WTC11 (cell line): ENCODE measurements at regions not wholly inside any gene's neighbourhood (a gene's known extent, or its start where the extent isn't known, plus 50 kb on each side); places are given as distances from the start of the nearest gene placed in this dataset.

Source experiments
- ATAC-seq: fragments of 200-7000 bp; cut with Tn5 transposase; 2 replicates; pipeline ENCODE4 v1.10.0; 2021; ENCODE audit warnings: mild to moderate bottlenecking, moderate library complexity
- CTCF ChIA-PET: fragments of 300-600 bp; sonication (Branson Sonifier 250); formaldehyde crosslinking; loops from one replicate; lab custom pipeline; 2021; ENCODE audit warnings: antibody characterized with exemption; lab: Charles Lee
- POLR2A ChIA-PET: fragments of 350-600 bp; sonication (Branson Sonifier 250); formaldehyde crosslinking; loops from one replicate; lab custom pipeline; 2021; ENCODE audit warnings: antibody characterized with exemption; lab: Charles Lee
- DNase-seq: peaks from one replicate; pipeline ENCODE4 v3.0.0; 2021; ENCODE audit warnings: low spot score
- H3K27ac Mint-ChIP-seq: 2 replicates; pipeline ENCODE4 v1.8.0; 2021; ENCODE audit warnings: mixed read lengths
- H3K27me3 Mint-ChIP-seq: 2 replicates; pipeline ENCODE4 v1.8.0; 2021; ENCODE audit warnings: low read depth, mild to moderate bottlenecking, moderate library complexity, mixed read lengths
- H3K36me3 Mint-ChIP-seq: 2 replicates; pipeline ENCODE4 v1.8.0; 2021; ENCODE audit warnings: mixed read lengths
- H3K4me1 Mint-ChIP-seq: 2 replicates; pipeline ENCODE4 v1.8.0; 2022; ENCODE audit warnings: mixed read lengths
- H3K4me3 Mint-ChIP-seq: 2 replicates; pipeline ENCODE4 v1.8.0; 2021; ENCODE audit warnings: mild to moderate bottlenecking, moderate library complexity, mixed read lengths
- H3K9me3 Mint-ChIP-seq: 2 replicates; pipeline ENCODE4 v1.8.0; 2021; ENCODE audit warnings: mixed read lengths
- AR ChIP-seq: fragments of 250-450 bp; sonication (Bioruptor Pico); IDR thresholded peaks from 2 replicates; pipeline ENCODE4 v1.9.0; 2021; ENCODE audit warnings: mild to moderate bottlenecking
- ATF1 ChIP-seq: sonication (generic); formaldehyde crosslinking; IDR thresholded peaks from 2 replicates; pipeline ENCODE4 v1.8.1; 2023; ENCODE audit warnings: mild to moderate bottlenecking, moderate library complexity, missing genetic modification reagents
- CDX4 ChIP-seq: fragments of 250-450 bp; sonication (Bioruptor Pico); IDR thresholded peaks from 2 replicates; pipeline ENCODE4 v1.9.0; 2021; ENCODE audit warnings: moderate library complexity, mild to moderate bottlenecking, inconsistent platforms, borderline replicate concordance
- E2F5 ChIP-seq: sonication (generic); formaldehyde crosslinking; IDR thresholded peaks from 2 replicates; pipeline ENCODE4 v1.8.1; 2022; ENCODE audit warnings: mild to moderate bottlenecking, moderate library complexity, missing genetic modification reagents
- ESRRA ChIP-seq: sonication (generic); formaldehyde crosslinking; IDR thresholded peaks from 2 replicates; pipeline ENCODE4 v1.8.1; 2022; ENCODE audit warnings: mild to moderate bottlenecking, missing genetic modification reagents, borderline replicate concordance
- FOXP1 ChIP-seq: sonication (generic); formaldehyde crosslinking; IDR thresholded peaks from 2 replicates; pipeline ENCODE4 v1.8.0; 2022; ENCODE audit warnings: missing genetic modification reagents, mild to moderate bottlenecking, moderate library complexity, borderline replicate concordance
- GRHL2 ChIP-seq: fragments of 250-450 bp; sonication (Bioruptor Pico); IDR thresholded peaks from 2 replicates; pipeline ENCODE4 v1.8.0; 2022; ENCODE audit warnings: mild to moderate bottlenecking, moderate library complexity; ENCODE audit not compliant: insufficient replicate concordance, severe bottlenecking
- JAZF1 ChIP-seq: fragments of 250-450 bp; sonication (Bioruptor Pico); IDR thresholded peaks from 2 replicates; pipeline ENCODE4 v1.9.0; 2021; ENCODE audit warnings: moderate library complexity, mild to moderate bottlenecking, inconsistent platforms
- MLX ChIP-seq: sonication (generic); formaldehyde crosslinking; IDR thresholded peaks from 2 replicates; pipeline ENCODE4 v1.8.1; 2023; ENCODE audit warnings: mild to moderate bottlenecking, missing genetic modification reagents, moderate library complexity
- NFYB ChIP-seq: sonication (generic); formaldehyde crosslinking; conservative IDR thresholded peaks from 2 replicates; pipeline ENCODE4 v1.8.0; 2022; ENCODE audit warnings: low read depth, missing genetic modification reagents
- NR2C2 ChIP-seq: sonication (generic); formaldehyde crosslinking; IDR thresholded peaks from 2 replicates; pipeline ENCODE4 v1.8.0; 2022; ENCODE audit warnings: mild to moderate bottlenecking, missing genetic modification reagents
- RELA ChIP-seq: sonication (generic); formaldehyde crosslinking; IDR thresholded peaks from 2 replicates; pipeline ENCODE4 v1.8.1; 2022; ENCODE audit warnings: missing genetic modification reagents, mild to moderate bottlenecking, borderline replicate concordance
- SMAD3 ChIP-seq: sonication (generic); formaldehyde crosslinking; IDR thresholded peaks from 2 replicates; pipeline ENCODE4 v1.8.0; 2022; ENCODE audit warnings: missing genetic modification reagents, mild to moderate bottlenecking, borderline replicate concordance
- SMAD4 ChIP-seq: sonication (generic); formaldehyde crosslinking; IDR thresholded peaks from 2 replicates; pipeline ENCODE4 v1.8.0; 2022; ENCODE audit warnings: mild to moderate bottlenecking, missing genetic modification reagents
- SOX15 ChIP-seq: fragments of 250-450 bp; sonication (Bioruptor Pico); IDR thresholded peaks from 2 replicates; pipeline ENCODE4 v1.9.0; 2021; ENCODE audit warnings: mild to moderate bottlenecking
- SP1 ChIP-seq: sonication (generic); formaldehyde crosslinking; conservative IDR thresholded peaks from 2 replicates; pipeline ENCODE4 v1.8.1; 2022; ENCODE audit warnings: missing genetic modification reagents
- TCF7 ChIP-seq: sonication (generic); formaldehyde crosslinking; IDR thresholded peaks from 2 replicates; pipeline ENCODE4 v1.8.0; 2022; ENCODE audit warnings: mild to moderate bottlenecking, low read depth, missing genetic modification reagents, moderate library complexity
- TEAD4 ChIP-seq: sonication (generic); formaldehyde crosslinking; IDR thresholded peaks from 2 replicates; pipeline ENCODE4 v1.8.0; 2022; ENCODE audit warnings: mild to moderate bottlenecking, missing genetic modification reagents
- TP53 ChIP-seq: sonication (generic); formaldehyde crosslinking; IDR thresholded peaks from 2 replicates; pipeline ENCODE4 v1.8.1; 2023; ENCODE audit warnings: mild to moderate bottlenecking, missing genetic modification reagents
- ZMAT4 ChIP-seq: fragments of 250-450 bp; sonication (Bioruptor Pico); IDR thresholded peaks from 2 replicates; pipeline ENCODE4 v1.9.0; 2021; ENCODE audit warnings: mild to moderate bottlenecking
- ZNF317 ChIP-seq: sonication (generic); formaldehyde crosslinking; IDR thresholded peaks from 2 replicates; pipeline ENCODE4 v1.8.1; 2023; ENCODE audit warnings: low read depth, mild to moderate bottlenecking, moderate library complexity, missing genetic modification reagents, borderline replicate concordance
- ZNF396 ChIP-seq: fragments of 250-450 bp; sonication (Bioruptor Pico); IDR thresholded peaks from 2 replicates; pipeline ENCODE4 v1.8.0; 2021; ENCODE audit warnings: mild to moderate bottlenecking, moderate library complexity, borderline replicate concordance
- ZSCAN18 ChIP-seq: fragments of 250-450 bp; sonication (Bioruptor Pico); IDR thresholded peaks from 2 replicates; pipeline ENCODE4 v2.1.2; 2022; ENCODE audit warnings: mild to moderate bottlenecking, moderate library complexity
- TF ChIP-seq, protein P1 (sequence below): fragments of 250-450 bp; sonication (Bioruptor Pico); IDR thresholded peaks from 2 replicates; pipeline ENCODE4 v1.9.0; 2021; ENCODE audit warnings: mild to moderate bottlenecking, borderline replicate concordance

DNA sequence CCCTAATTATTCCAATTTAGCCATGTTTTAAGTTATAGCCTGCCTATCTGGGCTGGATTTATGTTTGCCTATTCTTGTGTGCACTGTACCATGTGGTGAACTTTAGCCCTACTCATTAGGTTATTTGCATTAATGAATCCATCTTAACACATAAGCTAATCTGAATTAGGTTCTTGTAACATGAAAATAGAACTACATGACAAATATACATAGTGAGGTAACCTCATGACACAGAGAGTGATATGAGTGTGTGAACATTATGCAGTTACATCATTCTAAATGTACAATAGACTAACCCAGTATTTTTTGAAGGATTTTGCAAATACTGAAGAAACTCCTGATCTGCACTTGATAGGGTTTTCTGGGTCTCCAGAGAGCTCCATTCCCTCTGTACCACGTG lies 733.7 kb upstream of the CITED2 start (continued):
- TF ChIP-seq MLX (CRISPR knock-in tag) (no peak), NFYB (no peak), ZNF317 (CRISPR knock-in tag) (no peak), SMAD4 (CRISPR knock-in tag) (no peak), ZNF396 (no peak), ESRRA (no peak), TCF7 (CRISPR knock-in tag) (no peak), SP1 (CRISPR knock-in tag) (no peak)
- TF ChIP-seq, protein P1, sequence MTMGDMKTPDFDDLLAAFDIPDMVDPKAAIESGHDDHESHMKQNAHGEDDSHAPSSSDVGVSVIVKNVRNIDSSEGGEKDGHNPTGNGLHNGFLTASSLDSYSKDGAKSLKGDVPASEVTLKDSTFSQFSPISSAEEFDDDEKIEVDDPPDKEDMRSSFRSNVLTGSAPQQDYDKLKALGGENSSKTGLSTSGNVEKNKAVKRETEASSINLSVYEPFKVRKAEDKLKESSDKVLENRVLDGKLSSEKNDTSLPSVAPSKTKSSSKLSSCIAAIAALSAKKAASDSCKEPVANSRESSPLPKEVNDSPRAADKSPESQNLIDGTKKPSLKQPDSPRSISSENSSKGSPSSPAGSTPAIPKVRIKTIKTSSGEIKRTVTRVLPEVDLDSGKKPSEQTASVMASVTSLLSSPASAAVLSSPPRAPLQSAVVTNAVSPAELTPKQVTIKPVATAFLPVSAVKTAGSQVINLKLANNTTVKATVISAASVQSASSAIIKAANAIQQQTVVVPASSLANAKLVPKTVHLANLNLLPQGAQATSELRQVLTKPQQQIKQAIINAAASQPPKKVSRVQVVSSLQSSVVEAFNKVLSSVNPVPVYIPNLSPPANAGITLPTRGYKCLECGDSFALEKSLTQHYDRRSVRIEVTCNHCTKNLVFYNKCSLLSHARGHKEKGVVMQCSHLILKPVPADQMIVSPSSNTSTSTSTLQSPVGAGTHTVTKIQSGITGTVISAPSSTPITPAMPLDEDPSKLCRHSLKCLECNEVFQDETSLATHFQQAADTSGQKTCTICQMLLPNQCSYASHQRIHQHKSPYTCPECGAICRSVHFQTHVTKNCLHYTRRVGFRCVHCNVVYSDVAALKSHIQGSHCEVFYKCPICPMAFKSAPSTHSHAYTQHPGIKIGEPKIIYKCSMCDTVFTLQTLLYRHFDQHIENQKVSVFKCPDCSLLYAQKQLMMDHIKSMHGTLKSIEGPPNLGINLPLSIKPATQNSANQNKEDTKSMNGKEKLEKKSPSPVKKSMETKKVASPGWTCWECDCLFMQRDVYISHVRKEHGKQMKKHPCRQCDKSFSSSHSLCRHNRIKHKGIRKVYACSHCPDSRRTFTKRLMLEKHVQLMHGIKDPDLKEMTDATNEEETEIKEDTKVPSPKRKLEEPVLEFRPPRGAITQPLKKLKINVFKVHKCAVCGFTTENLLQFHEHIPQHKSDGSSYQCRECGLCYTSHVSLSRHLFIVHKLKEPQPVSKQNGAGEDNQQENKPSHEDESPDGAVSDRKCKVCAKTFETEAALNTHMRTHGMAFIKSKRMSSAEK: no peak

- ATAC-seq (no peak), DNase-seq (no peak)
- POLR2A ChIA-PET: no interaction called here
- Mint-ChIP-seq H3K9me3 (no peaks in the 10 kb centered on the region), H3K4me3 (no peak overlapping the region), H3K4me1 (peaks cover 31% of the 10 kb centered on the region), H3K36me3 (no peaks in the 10 kb centered on the region), H3K27ac (peak overlapping the region; percentile 7; the same call in 1 of the 2 replicates), H3K27me3 (no peaks in the 10 kb centered on the region)
- CTCF ChIA-PET: no interaction called here
- no peak for TF ChIP-seq TP53 (CRISPR knock-in tag)
- TF ChIP-seq JAZF1: no peak
- no peak for TF ChIP-seq FOXP1 (CRISPR knock-in tag)
- no peak for TF ChIP-seq CDX4 (CRISPR knock-in tag)
- no peak for TF ChIP-seq RELA (CRISPR knock-in tag)
- TF ChIP-seq E2F5 (CRISPR knock-in tag): no peak
- no peak for TF ChIP-seq AR
- no peak for TF ChIP-seq TEAD4 (CRISPR knock-in tag)
- TF ChIP-seq GRHL2 (CRISPR knock-in tag): no peak
- no peak for TF ChIP-seq SOX15 (CRISPR knock-in tag)
- no peak for TF ChIP-seq ZMAT4 (CRISPR knock-in tag)
- TF ChIP-seq ZSCAN18 (CRISPR knock-in tag): no peak
- TF ChIP-seq ZNF317 (CRISPR knock-in tag): no peak
- TF ChIP-seq SMAD3 (CRISPR knock-in tag): no peak
- TF ChIP-seq ATF1 (CRISPR knock-in tag): no peak
- TF ChIP-seq NR2C2 (CRISPR knock-in tag): no peak
Measured at GRCh38 chr6:140107216-140107615, 732.8 kb upstream of the CITED2 start.
